ENCODE measurements at regions not wholly inside any gene's neighbourhood (a gene's known extent, or its start where the extent isn't known, plus 50 kb on each side); places are given as distances from the start of the nearest gene placed in this dataset.

DNA sequence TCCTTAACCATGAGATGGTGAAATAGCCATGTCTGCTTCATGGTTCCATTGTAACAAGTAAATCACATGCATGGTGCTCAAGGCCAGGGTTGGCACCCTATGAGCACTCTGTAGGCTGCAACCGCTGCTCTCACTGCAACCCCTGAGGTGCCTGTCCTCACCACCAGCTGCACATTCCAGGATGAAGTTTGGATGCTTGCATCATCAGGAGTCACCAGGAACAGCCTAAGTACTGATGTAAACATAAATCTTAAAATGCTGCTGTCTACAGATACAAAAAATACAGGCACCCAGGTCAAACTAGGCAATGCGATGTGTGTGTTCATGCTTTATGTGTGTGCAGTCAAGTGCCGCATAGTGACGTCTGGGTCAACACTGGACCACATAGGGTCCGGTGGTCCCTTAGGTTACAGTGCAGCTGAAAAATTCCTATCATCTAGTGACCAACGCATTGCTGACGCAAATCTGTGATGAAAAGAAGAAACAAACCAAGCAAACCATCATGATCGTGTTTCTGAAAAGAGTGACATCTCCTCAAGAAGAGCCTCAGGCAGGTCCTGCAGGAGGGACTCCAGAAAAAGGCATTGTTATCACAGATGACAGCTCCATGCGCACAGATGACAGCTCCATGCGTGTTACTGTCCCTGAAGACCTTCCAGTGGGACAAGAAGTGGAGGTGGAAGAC, 234.8 kb downstream of the AUH start:
- no peaks in the 10 kb centered on the region for H3K27me3 ChIP-seq
- no peaks in the 10 kb centered on the region for H3K9me3 ChIP-seq
- H3K4me3 ChIP-seq (ENCODE audit: low read depth, low read length): no peak overlapping the region
- no peak for TF ChIP-seq CTCF (IDR thresholded peaks at IDR 0.05; ENCODE audit: low read depth, low read length)
- no peak for DNase-seq
- no peaks in the 10 kb centered on the region for H3K36me3 ChIP-seq
- H3K4me1 ChIP-seq: peaks cover 3% of the 10 kb centered on the region; the same call in 1 of the 2 replicates

GRCh38 chr9:91127653-91128052, 234.1 kb downstream of the AUH start:
- peaks cover 3% of the 10 kb centered on the region; the same call in 1 of the 2 replicates for H3K4me1 ChIP-seq
- H3K9me3 ChIP-seq: no peaks in the 10 kb centered on the region
- H3K4me3 ChIP-seq (ENCODE audit: low read depth, low read length): no peak overlapping the region
- no peak for TF ChIP-seq CTCF (IDR thresholded peaks at IDR 0.05; ENCODE audit: low read depth, low read length)
- H3K27me3 ChIP-seq: no peaks in the 10 kb centered on the region
- H3K36me3 ChIP-seq: no peaks in the 10 kb centered on the region
- no peak for DNase-seq

GRCh38 chr9:91130796-91131318, 230.9 kb downstream of the AUH start:
- peaks cover 3% of the 10 kb centered on the region; the same call in 1 of the 2 replicates for H3K4me1 ChIP-seq
- H3K36me3 ChIP-seq: no peaks in the 10 kb centered on the region
- no peaks in the 10 kb centered on the region for H3K27me3 ChIP-seq
- no peak for DNase-seq
- no peak overlapping the region for H3K4me3 ChIP-seq (ENCODE audit: low read depth, low read length)
- H3K9me3 ChIP-seq: no peaks in the 10 kb centered on the region
- TF ChIP-seq CTCF (IDR thresholded peaks at IDR 0.05; ENCODE audit: low read depth, low read length): no peak

- no peaks in the 10 kb centered on the region for H3K9me3 ChIP-seq
- H3K4me3 ChIP-seq (ENCODE audit: low read depth, low read length): no peak overlapping the region
- H3K27me3 ChIP-seq: no peaks in the 10 kb centered on the region
- no peaks in the 10 kb centered on the region for H3K36me3 ChIP-seq
- TF ChIP-seq CTCF (IDR thresholded peaks at IDR 0.05; ENCODE audit: low read depth, low read length): no peak
- H3K4me1 ChIP-seq: peaks cover 3% of the 10 kb centered on the region; the same call in 1 of the 2 replicates
- DNase-seq: no peak
These were observed 230.3 kb downstream of the AUH start for GRCh38 chr9:91131433-91131839.

GRCh38 chr9:91132576-91133073, 229.1 kb downstream of the AUH start:
- no peaks in the 10 kb centered on the region for H3K9me3 ChIP-seq
- H3K4me1 ChIP-seq: peaks cover 3% of the 10 kb centered on the region; the same call in 1 of the 2 replicates
- DNase-seq: no peak
- TF ChIP-seq CTCF (IDR thresholded peaks at IDR 0.05; ENCODE audit: low read depth, low read length): no peak
- no peak overlapping the region for H3K4me3 ChIP-seq (ENCODE audit: low read depth, low read length)
- no peaks in the 10 kb centered on the region for H3K27me3 ChIP-seq
- no peaks in the 10 kb centered on the region for H3K36me3 ChIP-seq

DNA sequence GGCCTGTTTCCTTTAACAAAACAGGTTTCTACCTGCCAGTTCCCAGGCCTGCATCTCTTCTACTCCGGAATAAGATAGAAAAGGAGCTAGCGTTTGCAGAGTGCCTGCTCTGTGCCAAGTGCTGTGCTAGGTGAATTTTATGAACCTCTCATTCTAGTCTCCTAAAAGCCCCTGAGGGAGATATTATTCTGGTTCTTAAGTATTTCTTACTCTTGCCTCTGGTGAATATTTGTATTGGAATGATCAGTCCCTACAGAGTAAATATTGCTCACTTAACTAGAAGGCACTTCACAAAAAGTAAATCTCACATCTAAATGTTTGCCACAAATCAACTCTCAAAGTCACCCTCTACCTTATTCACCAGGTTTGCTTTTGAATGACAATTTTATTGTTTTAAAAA, 227.1 kb downstream of the AUH start:
- H3K4me3 ChIP-seq (ENCODE audit: low read depth, low read length): no peak overlapping the region
- H3K27me3 ChIP-seq: peaks cover 3% of the 10 kb centered on the region; the same call in 1 of the 2 replicates
- no peak for DNase-seq
- no peaks in the 10 kb centered on the region for H3K36me3 ChIP-seq
- no peaks in the 10 kb centered on the region for H3K4me1 ChIP-seq
- no peak for TF ChIP-seq CTCF (IDR thresholded peaks at IDR 0.05; ENCODE audit: low read depth, low read length)
- no peaks in the 10 kb centered on the region for H3K9me3 ChIP-seq

Measured in BE2C (cell line).